ENCODE measurements at regions not wholly inside any gene's neighbourhood (a gene's known extent, or its start where the extent isn't known, plus 50 kb on each side); places are given as distances from the start of the nearest gene placed in this dataset.

DNA sequence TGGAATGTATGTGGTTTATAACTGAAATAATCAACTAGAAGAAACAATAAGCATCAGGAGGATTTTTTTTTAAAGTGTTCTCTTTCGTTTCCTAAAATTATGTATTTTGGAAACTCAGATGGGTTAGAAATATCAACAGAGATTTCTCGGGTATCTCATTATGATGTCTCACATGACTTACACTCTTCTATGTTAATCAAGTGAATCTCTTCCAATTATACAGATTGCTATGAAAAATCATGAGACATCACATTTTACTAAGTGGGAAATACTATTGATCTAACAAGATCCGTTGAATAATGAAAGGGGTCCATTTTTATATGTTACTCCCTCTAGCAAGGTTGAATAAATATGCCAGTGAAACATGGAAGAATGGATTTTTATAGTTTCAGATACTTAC lies 54.7 kb upstream of the NRIP1 start:
- DNase-seq = no peak
- no peak overlapping the region for H3K27ac Mint-ChIP-seq (ENCODE audit: unreplicated experiment)
- H3K36me3 Mint-ChIP-seq (ENCODE audit: unreplicated experiment) = no peaks in the 10 kb centered on the region
- H3K4me1 Mint-ChIP-seq (ENCODE audit: low read depth, unreplicated experiment) = no peaks in the 10 kb centered on the region
- no peaks in the 10 kb centered on the region for H3K9me3 Mint-ChIP-seq (ENCODE audit: unreplicated experiment)
- TF ChIP-seq, protein P1, sequence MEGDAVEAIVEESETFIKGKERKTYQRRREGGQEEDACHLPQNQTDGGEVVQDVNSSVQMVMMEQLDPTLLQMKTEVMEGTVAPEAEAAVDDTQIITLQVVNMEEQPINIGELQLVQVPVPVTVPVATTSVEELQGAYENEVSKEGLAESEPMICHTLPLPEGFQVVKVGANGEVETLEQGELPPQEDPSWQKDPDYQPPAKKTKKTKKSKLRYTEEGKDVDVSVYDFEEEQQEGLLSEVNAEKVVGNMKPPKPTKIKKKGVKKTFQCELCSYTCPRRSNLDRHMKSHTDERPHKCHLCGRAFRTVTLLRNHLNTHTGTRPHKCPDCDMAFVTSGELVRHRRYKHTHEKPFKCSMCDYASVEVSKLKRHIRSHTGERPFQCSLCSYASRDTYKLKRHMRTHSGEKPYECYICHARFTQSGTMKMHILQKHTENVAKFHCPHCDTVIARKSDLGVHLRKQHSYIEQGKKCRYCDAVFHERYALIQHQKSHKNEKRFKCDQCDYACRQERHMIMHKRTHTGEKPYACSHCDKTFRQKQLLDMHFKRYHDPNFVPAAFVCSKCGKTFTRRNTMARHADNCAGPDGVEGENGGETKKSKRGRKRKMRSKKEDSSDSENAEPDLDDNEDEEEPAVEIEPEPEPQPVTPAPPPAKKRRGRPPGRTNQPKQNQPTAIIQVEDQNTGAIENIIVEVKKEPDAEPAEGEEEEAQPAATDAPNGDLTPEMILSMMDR (IDR thresholded peaks at IDR 0.05; ENCODE audit: partially characterized antibody, unreplicated experiment) = no peak
- no peak overlapping the region for H3K4me3 Mint-ChIP-seq (ENCODE audit: unreplicated experiment)
- no peaks in the 10 kb centered on the region for H3K27me3 Mint-ChIP-seq (ENCODE audit: unreplicated experiment)

DNA sequence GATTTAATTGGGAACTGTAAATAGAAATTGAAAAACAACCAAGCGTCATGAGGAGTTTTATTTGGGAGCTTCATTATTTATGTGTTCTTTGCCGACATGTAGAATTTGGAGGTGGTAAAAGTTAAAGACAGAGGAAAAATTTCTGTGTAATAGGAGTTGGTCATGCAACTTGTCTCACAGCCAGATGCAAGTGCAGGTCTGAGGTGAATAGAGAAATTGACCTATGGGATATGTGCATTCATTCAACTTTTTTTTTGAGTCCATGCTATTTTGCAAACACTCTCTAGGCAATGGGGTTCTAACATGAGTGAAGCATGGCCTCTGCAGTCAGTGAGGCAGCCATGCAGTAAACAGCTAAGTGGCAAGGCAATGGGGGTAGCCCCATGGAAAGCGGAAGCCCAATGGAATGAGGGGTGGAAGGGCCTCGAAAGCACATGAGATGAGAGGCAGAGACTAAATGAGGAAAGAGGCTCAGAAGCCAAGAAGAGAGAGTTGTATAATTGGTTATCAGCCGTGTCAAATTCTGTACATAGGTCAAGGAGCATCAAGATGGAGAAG lies 56.4 kb upstream of the NRIP1 start:
- TF ChIP-seq, protein P1 (IDR thresholded peaks at IDR 0.05; ENCODE audit: partially characterized antibody, unreplicated experiment) = no peak
- no peak overlapping the region for H3K27ac Mint-ChIP-seq (ENCODE audit: unreplicated experiment)
- H3K4me1 Mint-ChIP-seq (ENCODE audit: low read depth, unreplicated experiment) = no peaks in the 10 kb centered on the region

DNA sequence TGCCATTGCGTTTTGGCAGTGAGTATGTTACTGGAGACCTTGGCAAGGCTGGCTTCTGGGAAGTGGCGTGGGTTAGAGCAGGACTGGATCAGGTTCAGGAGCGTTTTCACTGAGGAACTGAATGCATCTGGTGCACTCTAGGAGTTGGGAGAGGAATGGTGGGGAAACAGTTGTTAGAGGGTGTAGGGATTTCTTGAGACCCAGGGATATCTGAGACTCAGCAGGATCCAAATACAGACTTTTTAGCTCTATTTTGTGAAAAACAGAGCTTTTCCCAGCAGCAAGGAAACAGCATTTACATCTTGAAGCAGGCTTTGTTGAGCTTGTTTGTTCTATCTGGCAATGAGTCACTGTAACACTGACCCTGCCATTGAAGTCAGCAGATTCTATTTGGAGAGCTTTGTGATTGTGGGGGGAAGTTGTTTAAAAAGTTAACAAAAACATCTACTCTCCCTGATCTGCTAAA lies 56.9 kb upstream of the NRIP1 start:
- TF ChIP-seq, protein P1 (IDR thresholded peaks at IDR 0.05; ENCODE audit: partially characterized antibody, unreplicated experiment) = no peak
- Mint-ChIP-seq H3K27me3 (ENCODE audit: unreplicated experiment) (no peaks in the 10 kb centered on the region), H3K27ac (ENCODE audit: unreplicated experiment) (no peak overlapping the region), H3K9me3 (ENCODE audit: unreplicated experiment) (no peaks in the 10 kb centered on the region), H3K4me1 (ENCODE audit: low read depth, unreplicated experiment) (no peaks in the 10 kb centered on the region), H3K4me3 (ENCODE audit: unreplicated experiment) (no peak overlapping the region), H3K36me3 (ENCODE audit: unreplicated experiment) (no peaks in the 10 kb centered on the region)
- DNase-seq = no peak

More for the DNA sequence above, 56.4 kb upstream of the NRIP1 start:
- no peaks in the 10 kb centered on the region for H3K36me3 Mint-ChIP-seq (ENCODE audit: unreplicated experiment)
- no peak for DNase-seq
- H3K4me3 Mint-ChIP-seq (ENCODE audit: unreplicated experiment) = no peak overlapping the region
- no peaks in the 10 kb centered on the region for H3K9me3 Mint-ChIP-seq (ENCODE audit: unreplicated experiment)
- no peaks in the 10 kb centered on the region for H3K27me3 Mint-ChIP-seq (ENCODE audit: unreplicated experiment)

DNA sequence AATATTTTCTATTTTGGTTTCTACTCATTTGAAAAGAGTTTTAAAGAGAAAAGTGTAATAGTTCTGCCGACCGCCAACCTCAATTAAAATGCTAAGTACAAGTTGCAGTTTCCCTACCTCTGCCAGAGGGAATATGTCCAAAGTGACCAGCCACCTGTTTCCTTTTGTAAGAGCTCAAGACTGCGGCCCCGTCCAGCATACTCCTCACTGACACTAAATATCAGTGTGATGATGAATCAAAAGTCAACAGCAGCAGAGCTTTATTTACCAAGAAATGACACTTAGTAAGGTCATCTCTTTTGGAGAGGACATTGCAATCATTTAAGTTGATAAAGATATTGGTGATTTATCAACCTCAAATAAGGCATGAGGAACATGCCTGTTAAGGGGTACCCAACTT lies 57.4 kb upstream of the NRIP1 start:
- H3K27ac Mint-ChIP-seq (ENCODE audit: unreplicated experiment) = no peak overlapping the region

DNA sequence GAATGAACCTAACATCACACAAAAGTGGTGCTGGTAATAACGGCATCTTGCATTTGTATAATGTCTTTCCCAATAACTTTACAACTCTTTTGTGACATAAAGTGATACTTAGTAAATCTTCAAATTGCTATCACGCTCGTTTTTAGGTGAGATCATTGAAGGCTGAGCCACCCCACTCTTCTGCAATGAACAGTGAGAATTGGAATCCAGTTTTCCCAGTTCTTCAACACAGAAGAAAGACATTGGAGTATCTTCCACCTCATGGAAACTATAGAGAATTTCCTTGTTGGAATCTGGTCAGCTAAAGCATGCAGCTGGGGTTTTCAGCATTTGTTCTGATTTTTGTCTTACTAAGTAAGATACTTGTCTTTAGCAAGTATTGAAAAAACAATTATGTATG lies 59.9 kb upstream of the NRIP1 start:
- H3K4me3 Mint-ChIP-seq (ENCODE audit: unreplicated experiment) = no peak overlapping the region
- H3K4me1 Mint-ChIP-seq (ENCODE audit: low read depth, unreplicated experiment) = peaks cover 4% of the 10 kb centered on the region
- H3K27ac Mint-ChIP-seq (ENCODE audit: unreplicated experiment) = no peak overlapping the region
- TF ChIP-seq, protein P1 (IDR thresholded peaks at IDR 0.05; ENCODE audit: partially characterized antibody, unreplicated experiment) = no peak
- no peak for DNase-seq
- peaks cover 2% of the 10 kb centered on the region for H3K27me3 Mint-ChIP-seq (ENCODE audit: unreplicated experiment)
- H3K9me3 Mint-ChIP-seq (ENCODE audit: unreplicated experiment) = peaks cover 2% of the 10 kb centered on the region
- no peaks in the 10 kb centered on the region for H3K36me3 Mint-ChIP-seq (ENCODE audit: unreplicated experiment)

More for the DNA sequence above, 57.4 kb upstream of the NRIP1 start:
- Mint-ChIP-seq H3K4me1 (ENCODE audit: low read depth, unreplicated experiment) (no peaks in the 10 kb centered on the region), H3K36me3 (ENCODE audit: unreplicated experiment) (no peaks in the 10 kb centered on the region), H3K9me3 (ENCODE audit: unreplicated experiment) (no peaks in the 10 kb centered on the region), H3K4me3 (ENCODE audit: unreplicated experiment) (no peak overlapping the region), H3K27me3 (ENCODE audit: unreplicated experiment) (no peaks in the 10 kb centered on the region)
- TF ChIP-seq, protein P1 (IDR thresholded peaks at IDR 0.05; ENCODE audit: partially characterized antibody, unreplicated experiment) = no peak
- no peak for DNase-seq

All from glutamatergic neuron (in vitro differentiated cells).